Activated CD4-positive, alpha-beta T cell treated with anti-CD3 and anti-CD28 coated beads, Interleukin-2, amount 10 ng/mL, durations not matched to agents 7 days and 5 days (primary cell): ENCODE measurements at regions not wholly inside any gene's neighbourhood (a gene's known extent, or its start where the extent isn't known, plus 50 kb on each side); places are given as distances from the start of the nearest gene placed in this dataset.

Experiments
- CTCF ChIA-PET: fragments of 350-600 bp; sonication (Branson Sonifier 250); formaldehyde crosslinking; loops from one replicate; lab custom pipeline; 2021; ENCODE audit warnings: antibody characterized with exemption; lab: Charles Lee
- POLR2A ChIA-PET: fragments of 350-600 bp; sonication (Branson Sonifier 250); formaldehyde crosslinking; loops from one replicate; lab custom pipeline; 2021; ENCODE audit warnings: antibody characterized with exemption; lab: Charles Lee
- DNase-seq: peaks from one replicate; pipeline ENCODE4 v3.0.0-alpha.2; 2020
- H3K27ac Mint-ChIP-seq: one replicate; pipeline ENCODE4 v1.8.0; 2021; ENCODE audit warnings: mild to moderate bottlenecking, moderate library complexity, mixed read lengths
- H3K27me3 Mint-ChIP-seq: one replicate; pipeline ENCODE4 v1.8.0; 2021; ENCODE audit warnings: mixed read lengths
- H3K36me3 Mint-ChIP-seq: one replicate; pipeline ENCODE4 v1.8.0; 2021; ENCODE audit warnings: low read depth, mixed read lengths
- H3K4me1 Mint-ChIP-seq: one replicate; pipeline ENCODE4 v1.8.0; 2021; ENCODE audit warnings: mixed read lengths
- H3K4me3 Mint-ChIP-seq: one replicate; pipeline ENCODE4 v1.8.0; 2021; ENCODE audit warnings: mild to moderate bottlenecking, moderate library complexity, mixed read lengths
- H3K9me3 Mint-ChIP-seq: one replicate; pipeline ENCODE4 v1.8.0; 2021; ENCODE audit warnings: mixed read lengths

DNA sequence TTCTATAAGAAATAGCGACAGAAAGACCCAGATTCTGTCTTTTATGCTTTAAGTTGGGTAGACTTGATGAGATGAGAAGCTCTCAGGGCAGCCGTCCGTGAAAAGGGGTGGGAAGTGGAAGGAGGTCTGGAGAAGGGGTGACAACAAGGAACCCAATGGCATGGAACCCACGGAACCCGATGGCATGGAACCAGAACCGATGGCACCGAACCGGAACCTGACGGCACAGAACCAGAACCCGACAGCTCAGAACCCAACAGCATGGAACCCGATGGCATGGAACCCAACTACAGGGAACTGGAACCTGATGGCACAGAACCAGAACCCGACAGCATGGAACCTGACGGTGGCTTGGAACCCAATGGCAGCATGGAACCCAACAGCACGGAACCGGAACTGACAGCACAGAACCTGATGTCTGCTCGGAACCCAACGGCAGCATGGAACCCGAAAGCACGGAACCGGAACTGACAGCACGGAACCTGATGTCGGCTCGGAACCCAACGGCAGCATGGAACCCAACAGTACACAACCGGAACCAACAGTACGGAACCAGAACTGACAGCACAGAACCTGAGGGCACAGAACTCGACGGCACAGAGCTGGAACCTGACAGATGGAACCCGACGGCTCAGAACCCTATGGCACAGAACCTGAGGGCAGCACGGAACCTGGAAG lies 155.2 kb downstream of the TMEM18 start:
- POLR2A ChIA-PET = no interaction called here
- Mint-ChIP-seq H3K4me3 (no peak overlapping the region), H3K36me3 (no peaks in the 10 kb centered on the region), H3K27me3 (peaks cover 3% of the 10 kb centered on the region), H3K4me1 (no peaks in the 10 kb centered on the region), H3K9me3 (no peaks in the 10 kb centered on the region), H3K27ac (no peak overlapping the region)
- CTCF ChIA-PET = no interaction called here
- no peak for DNase-seq

DNA sequence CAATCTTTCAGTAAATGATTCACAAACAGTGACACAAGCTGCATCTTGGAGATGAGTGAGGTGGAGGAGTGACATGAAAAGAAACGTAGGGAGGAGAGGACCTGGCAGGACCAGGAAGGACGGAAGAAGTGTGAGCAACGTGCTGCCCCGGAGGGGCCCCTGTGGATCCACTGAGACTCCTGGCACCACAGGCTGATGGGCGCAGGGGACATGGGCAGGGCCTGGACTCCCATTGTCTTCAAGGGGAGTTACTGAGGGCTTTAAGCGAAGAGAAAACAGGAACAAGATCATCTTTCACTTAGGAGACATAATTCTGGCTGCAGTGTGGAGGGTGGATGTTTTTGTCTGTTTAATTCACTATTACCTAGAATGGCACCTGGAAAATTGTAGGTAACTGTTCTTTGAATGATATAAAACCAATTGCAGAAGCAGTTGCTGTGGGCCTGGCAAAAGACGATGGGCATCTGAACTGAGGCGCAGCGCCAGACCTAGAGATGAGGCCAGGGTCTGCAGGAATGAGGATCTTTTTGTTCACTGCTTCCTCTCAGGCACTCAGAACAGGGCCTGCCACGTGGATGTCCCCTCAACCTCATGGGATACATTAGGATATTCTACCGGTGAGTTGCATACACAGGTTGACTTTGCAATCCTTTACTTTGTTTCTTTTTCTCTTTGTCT lies 156.4 kb downstream of the TMEM18 start:
- no peak overlapping the region for H3K4me3 Mint-ChIP-seq
- H3K27ac Mint-ChIP-seq = no peak overlapping the region
- H3K27me3 Mint-ChIP-seq = peaks cover 3% of the 10 kb centered on the region
- no peaks in the 10 kb centered on the region for H3K36me3 Mint-ChIP-seq
- H3K4me1 Mint-ChIP-seq = no peaks in the 10 kb centered on the region
- no peak for DNase-seq
- CTCF ChIA-PET = no interaction called here
- POLR2A ChIA-PET = no interaction called here
- H3K9me3 Mint-ChIP-seq = no peaks in the 10 kb centered on the region

DNA sequence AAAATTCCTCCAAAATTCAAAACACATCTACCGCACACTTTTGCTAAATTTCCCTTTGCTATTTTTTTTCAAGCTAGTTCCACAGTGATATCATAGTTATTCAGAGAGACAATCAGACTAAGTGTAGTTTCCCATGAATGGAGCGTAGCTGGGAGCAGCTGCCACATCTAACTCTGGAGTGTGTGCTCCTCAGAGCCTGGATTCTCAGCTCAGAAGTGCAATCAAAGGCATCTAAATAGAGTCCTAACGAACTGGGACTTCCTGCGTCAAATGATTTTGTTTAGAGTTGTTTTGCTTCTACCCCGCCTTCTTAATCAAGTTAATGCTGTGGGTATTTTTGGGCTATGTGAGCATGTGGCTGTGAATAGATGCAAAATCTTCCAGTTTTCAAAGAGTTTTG lies 160.3 kb downstream of the TMEM18 start:
- ChIA-PET POLR2A (no interaction called here), CTCF (no interaction called here)
- no peak overlapping the region for H3K4me3 Mint-ChIP-seq
- no peaks in the 10 kb centered on the region for H3K9me3 Mint-ChIP-seq
- H3K27ac Mint-ChIP-seq = no peak overlapping the region
- H3K27me3 Mint-ChIP-seq = peaks cover 3% of the 10 kb centered on the region
- no peak for DNase-seq
- no peaks in the 10 kb centered on the region for H3K4me1 Mint-ChIP-seq
- no peaks in the 10 kb centered on the region for H3K36me3 Mint-ChIP-seq

DNA sequence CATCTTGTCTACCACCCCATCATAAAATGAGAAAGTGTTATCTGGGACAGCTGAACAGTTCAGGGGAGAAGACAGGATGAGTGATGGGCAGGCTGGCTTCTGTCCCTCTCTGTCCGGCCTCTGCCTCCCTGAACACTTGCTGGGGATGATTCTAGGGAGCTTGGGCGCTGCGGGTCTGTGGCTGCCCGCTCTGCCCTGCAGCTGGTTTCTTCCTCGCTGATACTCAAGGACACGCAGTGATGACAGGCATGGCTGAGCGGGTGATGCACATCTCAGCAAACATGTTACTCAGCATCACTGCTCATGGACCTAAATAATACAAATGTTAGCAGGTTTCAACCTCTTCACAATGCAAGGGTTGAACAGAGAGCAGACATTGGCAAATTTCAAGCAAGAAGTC lies 161.1 kb downstream of the TMEM18 start:
- DNase-seq = no peak
- no peaks in the 10 kb centered on the region for H3K4me1 Mint-ChIP-seq
- no peak overlapping the region for H3K27ac Mint-ChIP-seq
- no peak overlapping the region for H3K4me3 Mint-ChIP-seq
- H3K9me3 Mint-ChIP-seq = no peaks in the 10 kb centered on the region
- peaks cover 3% of the 10 kb centered on the region for H3K27me3 Mint-ChIP-seq
- CTCF ChIA-PET = no interaction called here
- POLR2A ChIA-PET = no interaction called here
- H3K36me3 Mint-ChIP-seq = no peaks in the 10 kb centered on the region

DNA sequence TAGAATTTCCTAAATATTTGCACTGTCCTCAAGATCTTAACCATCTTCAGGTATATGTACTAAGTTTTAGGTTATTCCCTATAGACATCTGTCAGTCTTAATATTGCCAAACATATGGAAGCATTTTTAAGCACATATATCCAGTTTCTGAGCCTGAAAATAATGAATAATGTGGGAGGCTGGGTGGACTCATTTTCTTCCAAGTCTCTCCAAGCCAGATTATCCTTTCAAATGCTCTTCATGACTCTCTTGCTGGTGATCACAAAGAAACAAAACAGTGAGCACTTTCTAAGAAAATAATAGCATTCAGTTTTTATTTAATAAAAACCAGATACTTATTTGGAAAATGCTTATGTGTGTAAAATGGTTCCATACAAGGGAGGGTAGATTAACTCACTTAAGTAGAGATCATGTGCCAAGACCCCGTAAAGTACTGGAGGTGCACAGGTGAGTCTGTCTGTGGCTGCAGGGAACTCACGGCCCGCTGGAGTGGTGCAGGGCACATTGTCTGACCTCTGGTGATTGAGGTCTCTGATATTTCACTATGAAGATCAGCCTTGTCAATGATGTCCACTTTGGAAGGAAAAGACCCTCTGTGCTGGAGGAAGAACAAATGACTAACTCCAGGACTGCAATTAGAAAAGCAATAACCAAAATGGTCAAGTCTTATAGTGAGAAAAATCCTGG lies 161.6 kb downstream of the TMEM18 start:
- H3K9me3 Mint-ChIP-seq = no peaks in the 10 kb centered on the region
- ChIA-PET CTCF (no interaction called here), POLR2A (no interaction called here)
- H3K4me3 Mint-ChIP-seq = no peak overlapping the region
- peaks cover 3% of the 10 kb centered on the region for H3K27me3 Mint-ChIP-seq
- H3K27ac Mint-ChIP-seq = no peak overlapping the region
- no peak for DNase-seq
- no peaks in the 10 kb centered on the region for H3K36me3 Mint-ChIP-seq
- H3K4me1 Mint-ChIP-seq = no peaks in the 10 kb centered on the region

DNA sequence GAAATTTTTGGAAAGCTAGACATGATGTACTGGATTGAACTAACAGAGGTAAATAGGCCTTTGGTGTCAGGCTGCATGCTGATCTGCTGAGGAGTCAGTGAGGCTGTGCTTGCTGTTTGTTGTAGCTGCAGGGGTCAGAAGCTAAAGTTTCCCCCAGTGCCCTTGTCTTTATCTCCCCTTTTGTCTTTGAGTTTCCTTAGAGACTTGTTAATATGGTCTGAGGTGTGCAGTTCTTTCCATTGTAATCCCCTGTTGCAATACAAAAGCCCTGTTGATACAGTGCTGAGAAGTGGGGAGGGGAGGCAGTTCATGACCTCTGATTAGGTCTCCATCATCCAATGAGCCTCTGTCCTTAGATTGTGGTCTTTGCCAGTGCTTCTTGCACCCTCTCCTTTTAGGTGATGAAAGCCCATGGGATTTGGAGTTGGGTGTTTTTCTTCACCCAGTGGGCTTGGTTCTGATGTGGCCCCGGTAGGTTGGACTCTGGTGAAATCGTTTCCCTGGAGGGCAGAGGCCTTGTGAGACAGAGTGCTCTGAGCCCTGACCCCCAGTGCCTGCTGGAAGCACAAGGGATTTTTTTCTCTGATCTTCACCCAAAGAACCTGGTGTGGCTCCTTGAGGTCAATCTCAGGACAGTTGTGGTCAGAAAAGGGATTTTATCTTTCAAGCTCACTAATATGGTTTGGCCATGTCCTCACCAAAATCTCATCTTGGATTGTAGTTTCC lies 163.1 kb downstream of the TMEM18 start:
- DNase-seq = no peak
- Mint-ChIP-seq H3K4me3 (no peak overlapping the region), H3K4me1 (no peaks in the 10 kb centered on the region), H3K27me3 (no peaks in the 10 kb centered on the region), H3K36me3 (no peaks in the 10 kb centered on the region), H3K27ac (no peak overlapping the region), H3K9me3 (no peaks in the 10 kb centered on the region)
- POLR2A ChIA-PET = no interaction called here
- CTCF ChIA-PET = interaction anchor here (0.7 kb wide), 1 partner anchor 109 kb away, joined by 3 read pairs; no protein-coding TSS in a partner anchor

DNA sequence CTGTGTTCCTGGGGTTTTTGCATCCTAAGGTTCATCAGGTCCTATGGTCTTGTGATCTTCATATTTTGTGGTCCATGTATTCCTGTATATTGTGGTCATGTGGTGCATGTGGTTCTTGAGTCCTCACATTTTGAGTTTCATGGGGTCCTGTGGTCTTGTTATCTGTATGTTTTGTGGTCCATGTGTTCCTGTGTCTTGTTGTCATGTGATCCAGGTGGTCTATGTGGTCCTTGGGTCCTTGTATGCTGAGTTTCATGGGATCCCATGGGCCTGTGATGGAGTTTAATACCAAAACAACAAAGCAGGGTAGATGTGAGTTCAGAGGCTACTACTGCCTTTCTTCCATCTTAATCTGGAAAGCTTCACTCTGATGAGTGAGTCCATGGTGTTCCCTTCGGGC lies 166.4 kb downstream of the TMEM18 start:
- no peaks in the 10 kb centered on the region for H3K27me3 Mint-ChIP-seq
- H3K36me3 Mint-ChIP-seq = no peaks in the 10 kb centered on the region
- ChIA-PET CTCF (no interaction called here), POLR2A (no interaction called here)
- no peaks in the 10 kb centered on the region for H3K9me3 Mint-ChIP-seq
- no peaks in the 10 kb centered on the region for H3K4me1 Mint-ChIP-seq
- no peak for DNase-seq
- H3K4me3 Mint-ChIP-seq = no peak overlapping the region
- no peak overlapping the region for H3K27ac Mint-ChIP-seq

DNA sequence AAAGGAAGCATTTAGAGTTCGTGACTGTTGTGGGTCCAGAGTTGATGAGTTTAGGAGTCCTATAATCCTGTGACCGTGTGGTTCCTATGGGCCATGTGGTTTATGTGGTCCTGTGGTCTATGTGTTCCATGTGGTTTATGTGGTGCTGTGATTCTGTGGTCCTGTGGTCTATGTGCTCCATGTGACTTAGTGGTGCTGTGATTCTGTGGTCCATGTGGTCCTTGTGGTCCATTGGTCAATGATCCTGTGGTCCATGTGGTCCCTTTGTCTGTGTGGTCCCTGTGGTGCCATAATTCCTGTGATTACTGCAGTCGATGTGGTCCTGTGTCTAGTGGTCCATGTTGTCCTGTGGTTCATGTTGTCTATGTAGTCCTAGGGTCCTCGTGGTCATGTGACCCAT lies 167.3 kb downstream of the TMEM18 start:
- Mint-ChIP-seq H3K4me1 (no peaks in the 10 kb centered on the region), H3K4me3 (no peak overlapping the region), H3K27me3 (peaks cover under 1% of the 10 kb centered on the region), H3K27ac (no peak overlapping the region), H3K36me3 (no peaks in the 10 kb centered on the region), H3K9me3 (no peaks in the 10 kb centered on the region)
- no peak for DNase-seq
- ChIA-PET CTCF (no interaction called here), POLR2A (no interaction called here)

DNA sequence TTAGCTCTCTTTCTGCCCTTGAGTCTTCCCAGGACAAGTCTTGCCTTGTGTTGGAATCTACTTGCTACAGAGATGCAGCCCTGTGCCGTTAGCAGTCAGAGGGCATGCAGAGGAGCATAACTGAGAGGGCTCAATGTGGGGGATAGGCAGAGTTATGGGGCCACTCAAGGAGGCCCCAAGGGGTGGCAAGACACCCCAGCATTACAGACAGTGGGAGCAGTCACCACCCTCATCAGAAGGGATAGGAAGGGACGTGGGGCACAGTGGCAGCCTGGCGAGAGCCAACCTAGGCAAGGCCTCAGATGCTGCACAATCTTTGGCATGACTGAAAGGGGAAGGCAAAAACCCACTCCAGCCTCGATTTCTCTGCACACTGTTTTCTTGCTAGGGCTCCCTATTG lies 169.1 kb downstream of the TMEM18 start:
- no peak overlapping the region for H3K4me3 Mint-ChIP-seq
- no peaks in the 10 kb centered on the region for H3K36me3 Mint-ChIP-seq
- POLR2A ChIA-PET = no interaction called here
- CTCF ChIA-PET = no interaction called here
- no peaks in the 10 kb centered on the region for H3K9me3 Mint-ChIP-seq
- no peak overlapping the region for H3K27ac Mint-ChIP-seq
- no peak for DNase-seq
- no peaks in the 10 kb centered on the region for H3K4me1 Mint-ChIP-seq
- peaks cover 2% of the 10 kb centered on the region for H3K27me3 Mint-ChIP-seq

DNA sequence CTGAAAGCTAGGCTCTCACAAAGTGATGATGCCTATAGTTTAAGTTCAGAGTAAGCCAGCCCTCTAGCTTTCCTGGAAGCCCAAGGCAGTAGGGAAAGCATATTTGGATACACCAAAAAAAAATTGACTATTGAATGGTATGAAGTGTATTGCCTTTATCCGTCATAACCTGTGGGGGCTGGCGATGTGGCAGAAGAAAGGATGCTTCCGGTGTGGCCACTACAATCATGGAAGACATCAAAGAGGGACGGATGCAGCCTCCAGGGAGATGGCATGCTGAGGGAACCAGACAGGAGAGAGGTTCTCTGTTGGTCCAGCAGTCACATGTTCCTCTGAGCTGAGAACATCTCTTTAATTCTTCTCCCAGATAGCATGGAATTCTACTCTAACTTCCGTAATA lies 170.3 kb downstream of the TMEM18 start:
- Mint-ChIP-seq H3K27me3 (peaks cover 2% of the 10 kb centered on the region), H3K4me1 (no peaks in the 10 kb centered on the region), H3K36me3 (no peaks in the 10 kb centered on the region), H3K4me3 (no peak overlapping the region), H3K9me3 (no peaks in the 10 kb centered on the region), H3K27ac (no peak overlapping the region)
- POLR2A ChIA-PET = no interaction called here
- no peak for DNase-seq
- CTCF ChIA-PET = no interaction called here

DNA sequence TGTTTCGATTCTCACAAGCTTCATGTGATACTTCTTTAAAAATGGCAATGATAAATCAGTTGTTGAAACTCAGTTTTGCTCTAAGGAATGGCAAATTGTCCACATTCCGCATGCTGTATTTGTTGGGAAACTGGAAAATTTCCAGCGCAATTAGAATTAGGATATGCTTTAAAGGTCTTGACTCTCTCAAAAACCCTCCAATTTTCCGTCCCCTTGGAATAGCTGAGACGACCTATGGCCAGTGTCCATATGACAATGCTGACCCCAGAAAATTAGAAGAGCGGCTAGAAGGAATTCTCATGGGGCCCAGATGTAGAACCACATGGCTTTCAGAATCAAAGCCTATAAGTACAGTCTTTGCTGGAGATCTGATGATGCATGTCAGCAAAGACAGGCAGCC lies 170.8 kb downstream of the TMEM18 start:
- no peak for DNase-seq
- ChIA-PET POLR2A (no interaction called here), CTCF (interaction anchor here (0.6 kb wide), 1 partner anchor 14 kb away, joined by 3 read pairs; no protein-coding TSS in a partner anchor)
- H3K9me3 Mint-ChIP-seq = no peaks in the 10 kb centered on the region
- no peak overlapping the region for H3K27ac Mint-ChIP-seq
- H3K27me3 Mint-ChIP-seq = peaks cover 2% of the 10 kb centered on the region
- no peak overlapping the region for H3K4me3 Mint-ChIP-seq
- H3K4me1 Mint-ChIP-seq = no peaks in the 10 kb centered on the region
- H3K36me3 Mint-ChIP-seq = no peaks in the 10 kb centered on the region

DNA sequence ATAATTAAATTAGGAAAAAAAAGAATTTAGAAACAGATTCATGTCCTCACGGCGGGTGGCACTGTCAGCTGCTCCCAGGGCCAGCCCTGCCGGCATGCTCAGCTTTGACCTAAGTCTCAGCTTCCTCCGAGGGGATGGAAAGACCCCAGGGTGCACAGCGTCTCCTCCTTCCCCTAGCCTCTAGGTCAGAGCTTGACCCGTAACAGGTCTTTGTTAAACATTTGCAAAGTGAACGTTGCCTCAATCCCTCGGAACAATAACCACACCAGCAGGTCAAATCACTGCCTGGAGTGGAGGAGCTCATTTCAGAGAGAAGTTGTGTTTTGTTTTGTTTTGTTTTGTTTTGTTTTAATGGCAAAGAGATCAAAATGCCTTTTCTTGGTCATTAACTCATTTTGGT lies 171.3 kb downstream of the TMEM18 start:
- Mint-ChIP-seq H3K9me3 (no peaks in the 10 kb centered on the region), H3K4me3 (no peak overlapping the region), H3K4me1 (no peaks in the 10 kb centered on the region), H3K36me3 (no peaks in the 10 kb centered on the region), H3K27me3 (peaks cover 2% of the 10 kb centered on the region), H3K27ac (no peak overlapping the region)
- POLR2A ChIA-PET = no interaction called here
- CTCF ChIA-PET = interaction anchor here (0.6 kb wide), 1 partner anchor 13 kb away, joined by 3 read pairs; no protein-coding TSS in a partner anchor
- no peak for DNase-seq
